GM10248 (cell line): ENCODE measurements at regions not wholly inside any gene's neighbourhood (a gene's known extent, or its start where the extent isn't known, plus 50 kb on each side); places are given as distances from the start of the nearest gene placed in this dataset.
"Not testable (repeated sequence)": the region's sequence is repeated elsewhere in the genome, so short reads cannot be mapped to it uniquely, and the experiment has no call there.

Source experiments
- CTCF ChIA-PET: fragments of 300-600 bp; sonication (Branson Sonifier 250); formaldehyde crosslinking; extraction: SDS; loops from one replicate; lab custom pipeline; 2021; ENCODE audit warnings: antibody characterized with exemption; lab: Yijun Ruan, JAX
- POLR2A ChIA-PET: fragments of 350-650 bp; sonication (Branson Sonifier 250); formaldehyde crosslinking; extraction: SDS; loops from one replicate; lab custom pipeline; 2020; ENCODE audit warnings: antibody characterized with exemption; lab: Yijun Ruan, JAX
- DNase-seq: peaks from one replicate; pipeline ENCODE4 v3.0.0; 2012; ENCODE audit errors: extremely low spot score
- CTCF ChIP-seq: IDR thresholded peaks from 2 replicates; pipeline ENCODE4 v1.5.1; 2012; ENCODE audit warnings: mild to moderate bottlenecking, low read depth; ENCODE audit errors: extremely low read depth, missing control alignments, control extremely low read depth

- no peak for TF ChIP-seq CTCF
- POLR2A ChIA-PET: no interaction called here
- DNase-seq: no peak
- CTCF ChIA-PET: no interaction called here
Observed at GRCh38 chrX:65874765-65875164, 165.1 kb downstream of the VSIG4 start.

- no peak for DNase-seq
- POLR2A ChIA-PET: no interaction called here
- CTCF ChIA-PET: no interaction called here
- no peak for TF ChIP-seq CTCF
Observed at GRCh38 chrX:65874110-65874509, 165.8 kb downstream of the VSIG4 start.

GRCh38 chrX:65873385-65873784 lies 166.5 kb downstream of the VSIG4 start:
- no peak for TF ChIP-seq CTCF
- CTCF ChIA-PET: no interaction called here
- no peak for DNase-seq

GRCh38 chrX:65871671-65872311 lies 168.1 kb downstream of the VSIG4 start:
- CTCF ChIA-PET: interaction anchor here (1.5 kb wide), 1 partner anchor 49 kb away, joined by 3 read pairs; no protein-coding TSS in a partner anchor
- POLR2A ChIA-PET: no interaction called here
- DNase-seq: peak; percentile 18
- TF ChIP-seq CTCF: peak; percentile 27

More at GRCh38 chrX:65873385-65873784, 166.5 kb downstream of the VSIG4 start:
- POLR2A ChIA-PET: no interaction called here

- DNase-seq, CTCF ChIA-PET, POLR2A ChIA-PET: not testable (repeated sequence)
Observed at GRCh38 chrX:65870544-65870943, 169.3 kb downstream of the VSIG4 start.

GRCh38 chrX:65866773-65867172 lies 173.1 kb downstream of the VSIG4 start:
- no peak for DNase-seq
- TF ChIP-seq CTCF: no peak
- ChIA-PET CTCF (no interaction called here), POLR2A (no interaction called here)

- CTCF ChIA-PET: no interaction called here
- DNase-seq: peak; percentile 6
- TF ChIP-seq CTCF: no peak
- POLR2A ChIA-PET: no interaction called here
Observed at GRCh38 chrX:65866146-65866545, 173.7 kb downstream of the VSIG4 start.
